ENCODE measurements at regions not wholly inside any gene's neighbourhood (a gene's known extent, or its start where the extent isn't known, plus 50 kb on each side); places are given as distances from the start of the nearest gene placed in this dataset.

- DNase-seq, result no peak
Measured at GRCh38 chr15:92565351-92566125, 90.0 kb downstream of the FAM174B start.

GRCh38 chr15:92561754-92562153 is 93.8 kb downstream of the FAM174B start:
- no peak for DNase-seq

GRCh38 chr15:92553317-92553716 is 102.3 kb downstream of the FAM174B start:
- no peak for DNase-seq

- no peak for DNase-seq
Measured at GRCh38 chr15:92545996-92546395, 109.6 kb downstream of the FAM174B start.

- DNase-seq, result no peak
Measured at GRCh38 chr15:92541291-92542200, 114.0 kb downstream of the FAM174B start.

GRCh38 chr15:92538115-92538514 is 117.5 kb downstream of the FAM174B start:
- no peak for DNase-seq

GRCh38 chr15:92533298-92533697 is 122.3 kb downstream of the FAM174B start:
- DNase-seq, result no peak

GRCh38 chr15:92531406-92531805 is 124.2 kb downstream of the FAM174B start:
- DNase-seq, result no peak

- DNase-seq, result no peak
Measured at GRCh38 chr15:92528736-92529135, 126.8 kb downstream of the FAM174B start.

- no peak for DNase-seq
Measured at GRCh38 chr15:92527197-92527596, 128.4 kb downstream of the FAM174B start.

- DNase-seq, result no peak
Measured at GRCh38 chr15:92525758-92526245, 129.8 kb downstream of the FAM174B start.

GRCh38 chr15:92524874-92525565 is 130.6 kb downstream of the FAM174B start:
- no peak for DNase-seq

- DNase-seq, result no peak
Measured at GRCh38 chr15:92524161-92524560, 130.5 kb downstream of the ST8SIA2 start.

GRCh38 chr15:92523176-92523575 is 129.5 kb downstream of the ST8SIA2 start:
- no peak for DNase-seq

GRCh38 chr15:92521624-92522008 is 127.9 kb downstream of the ST8SIA2 start:
- DNase-seq, result peak; percentile 70

GRCh38 chr15:92520914-92521623 is 127.4 kb downstream of the ST8SIA2 start:
- DNase-seq, result no peak

GRCh38 chr15:92519709-92520108 is 126.0 kb downstream of the ST8SIA2 start:
- DNase-seq, result no peak

All from activated CD4-positive, alpha-beta T cell treated with anti-CD3 and anti-CD28 coated beads for 48 hours (primary cell).